ENCODE measurements at regions not wholly inside any gene's neighbourhood (a gene's known extent, or its start where the extent isn't known, plus 50 kb on each side); places are given as distances from the start of the nearest gene placed in this dataset.
"Not testable (repeated sequence)": the region's sequence is repeated elsewhere in the genome, so short reads cannot be mapped to it uniquely, and the experiment has no call there.

GRCh38 chr13:22871231-22871630, 309.5 kb upstream of the SGCG start:
- no peak for DNase-seq

GRCh38 chr13:22874839-22875238, 305.9 kb upstream of the SGCG start:
- no peak for DNase-seq

GRCh38 chr13:22877421-22877820, 303.4 kb upstream of the SGCG start:
- DNase-seq, result no peak

- no peak for DNase-seq
Observed at GRCh38 chr13:22880741-22881720, 299.7 kb upstream of the SGCG start.

- not testable (repeated sequence) for DNase-seq
Observed at GRCh38 chr13:22881721-22882608, 298.8 kb upstream of the SGCG start.

- no peak for DNase-seq
Observed at GRCh38 chr13:22883262-22883840, 297.4 kb upstream of the SGCG start.

- no peak for DNase-seq
Observed at GRCh38 chr13:22883956-22884355, 296.8 kb upstream of the SGCG start.

GRCh38 chr13:22886061-22886460, 294.7 kb upstream of the SGCG start:
- DNase-seq, result not testable (repeated sequence)

GRCh38 chr13:22889376-22889775, 291.4 kb upstream of the SGCG start:
- DNase-seq, result not testable (repeated sequence)

- no peak for DNase-seq
Observed at GRCh38 chr13:22893204-22893603, 287.6 kb upstream of the SGCG start.

- no peak for DNase-seq
Observed at GRCh38 chr13:22893777-22894176, 287.0 kb upstream of the SGCG start.

- DNase-seq, result no peak
Observed at GRCh38 chr13:22897571-22898314, 283.0 kb upstream of the SGCG start.

GRCh38 chr13:22900416-22900951, 280.3 kb upstream of the SGCG start:
- DNase-seq, result not testable (repeated sequence)

- no peak for DNase-seq
Observed at GRCh38 chr13:22903301-22903700, 277.5 kb upstream of the SGCG start.

GRCh38 chr13:22903925-22904324, 276.9 kb upstream of the SGCG start:
- no peak for DNase-seq

- no peak for DNase-seq
Observed at GRCh38 chr13:22915442-22916082, 265.2 kb upstream of the SGCG start.

- DNase-seq, result not testable (repeated sequence)
Observed at GRCh38 chr13:22916276-22916675, 264.5 kb upstream of the SGCG start.

- no peak for DNase-seq
Observed at GRCh38 chr13:22925881-22926747, 254.7 kb upstream of the SGCG start.

- no peak for DNase-seq
Observed at GRCh38 chr13:22926748-22927400, 253.9 kb upstream of the SGCG start.

GRCh38 chr13:22927845-22928244, 252.9 kb upstream of the SGCG start:
- DNase-seq, result not testable (repeated sequence)

Measured in activated naive CD4-positive, alpha-beta T cell treated with anti-CD3 and anti-CD28 coated beads, Interleukin-2, amount 50 U/mL, for 16 hours (primary cell).